Right renal pelvis (tissue), 4 donors: ENCODE measurements at regions not wholly inside any gene's neighbourhood (a gene's known extent, or its start where the extent isn't known, plus 50 kb on each side); places are given as distances from the start of the nearest gene placed in this dataset.

Experiments
- DNase-seq, 4 donors: peaks; one replicate each; pipeline ENCODE4 v3.0.0-alpha.2; 2013; ENCODE audit warnings: low read depth in 4 of 4, low spot score in 3 of 4, missing footprints in 1 of 4

GRCh38 chr13:85666356-85666755 is 132.9 kb downstream of the SLITRK6 start:
- no peak for DNase-seq

GRCh38 chr13:85665286-85665685 is 133.9 kb downstream of the SLITRK6 start:
- no peak for DNase-seq

GRCh38 chr13:85663856-85664255 is 135.4 kb downstream of the SLITRK6 start:
- DNase-seq: no peak

- no peak for DNase-seq
Measured at GRCh38 chr13:85662186-85662585, 137.0 kb downstream of the SLITRK6 start.

GRCh38 chr13:85661675-85662074 is 137.5 kb downstream of the SLITRK6 start:
- no peak for DNase-seq

GRCh38 chr13:85659493-85659892 is 139.7 kb downstream of the SLITRK6 start:
- no peak for DNase-seq

- no peak for DNase-seq
Measured at GRCh38 chr13:85657942-85658341, 141.3 kb downstream of the SLITRK6 start.

- DNase-seq: no peak
Measured at GRCh38 chr13:85655040-85655439, 144.2 kb downstream of the SLITRK6 start.

- DNase-seq: no peak
Measured at GRCh38 chr13:85654227-85654626, 145.0 kb downstream of the SLITRK6 start.

GRCh38 chr13:85653681-85654080 is 145.5 kb downstream of the SLITRK6 start:
- no peak for DNase-seq

- no peak for DNase-seq
Measured at GRCh38 chr13:85652491-85652890, 146.7 kb downstream of the SLITRK6 start.

- DNase-seq: no peak
Measured at GRCh38 chr13:85651440-85651839, 147.8 kb downstream of the SLITRK6 start.

- DNase-seq: no peak
Measured at GRCh38 chr13:85650613-85651012, 148.6 kb downstream of the SLITRK6 start.

- no peak for DNase-seq
Measured at GRCh38 chr13:85640727-85641126, 158.5 kb downstream of the SLITRK6 start.

GRCh38 chr13:85638815-85639393 is 160.3 kb downstream of the SLITRK6 start:
- no peak for DNase-seq

GRCh38 chr13:85638265-85638664 is 161.0 kb downstream of the SLITRK6 start:
- DNase-seq: no peak

GRCh38 chr13:85632526-85633195 is 166.6 kb downstream of the SLITRK6 start:
- no peak for DNase-seq

- no peak for DNase-seq
Measured at GRCh38 chr13:85631801-85632200, 167.4 kb downstream of the SLITRK6 start.

GRCh38 chr13:85626603-85627002 is 172.6 kb downstream of the SLITRK6 start:
- no peak for DNase-seq

GRCh38 chr13:85619321-85619720 is 179.9 kb downstream of the SLITRK6 start:
- no peak for DNase-seq

GRCh38 chr13:85618521-85618920 is 180.7 kb downstream of the SLITRK6 start:
- no peak for DNase-seq

- no peak for DNase-seq
Measured at GRCh38 chr13:85616275-85616674, 182.9 kb downstream of the SLITRK6 start.

- DNase-seq: peak in 3 of 4 donors; percentile 3 to 28 (median 20)
Measured at GRCh38 chr13:85615031-85615430, 184.2 kb downstream of the SLITRK6 start.
